H1 (cell line): ENCODE measurements at regions not wholly inside any gene's neighbourhood (a gene's known extent, or its start where the extent isn't known, plus 50 kb on each side); places are given as distances from the start of the nearest gene placed in this dataset.

Source experiments
- BRCA1 ChIP-seq: IDR thresholded peaks from 2 replicates; pipeline ENCODE4 v1.6.1; 2012; ENCODE audit warnings: low read depth, low read length, improper control_type of control experiment
- CHD2 ChIP-seq: IDR thresholded peaks from 2 replicates; pipeline ENCODE4 v1.6.1; 2012; ENCODE audit warnings: low read length, improper control_type of control experiment
- CHD7 ChIP-seq: fragments of 300-600 bp; sonication (generic); IDR thresholded peaks from 2 replicates; pipeline ENCODE4 v1.7.1; 2012; ENCODE audit warnings: low read length, moderate library complexity, mild to moderate bottlenecking, inconsistent platforms; ENCODE audit not compliant: insufficient replicate concordance
- E2F6 ChIP-seq: IDR thresholded peaks from 2 replicates; pipeline ENCODE4 v1.6.1; 2012; ENCODE audit warnings: inconsistent platforms
- KDM4A ChIP-seq: IDR thresholded peaks from one replicate; pipeline ENCODE4 v1.7.1; 2012; ENCODE audit warnings: low read depth, mild to moderate bottlenecking, moderate library complexity, low read length, inconsistent platforms; ENCODE audit not compliant: severe bottlenecking
- RNF2 ChIP-seq: fragments of 200-900, 300-1000 bp; sonication (generic); IDR thresholded peaks from 2 replicates; pipeline ENCODE4 v1.7.1; 2016; ENCODE audit warnings: borderline replicate concordance, low read depth, mild to moderate bottlenecking, antibody characterized with exemption, low read length; ENCODE audit not compliant: poor library complexity, severe bottlenecking; ENCODE audit errors: missing control alignments
- SAP30 ChIP-seq: fragments of 300-600 bp; sonication (generic); IDR thresholded peaks from 2 replicates; pipeline ENCODE4 v1.7.1; 2012; ENCODE audit warnings: low read length, moderate library complexity, mild to moderate bottlenecking, inconsistent platforms; ENCODE audit not compliant: insufficient read depth, insufficient replicate concordance
- SP2 ChIP-seq: IDR thresholded peaks from 2 replicates; pipeline ENCODE4 v1.6.1; 2012; ENCODE audit warnings: mild to moderate bottlenecking, low read length, inconsistent platforms
- TEAD4 ChIP-seq: IDR thresholded peaks from 2 replicates; pipeline ENCODE4 v1.6.1; 2012; ENCODE audit warnings: low read depth, low read length, inconsistent platforms, mixed read lengths
- YY1 ChIP-seq: IDR thresholded peaks from 2 replicates; pipeline ENCODE4 v1.6.1; 2011; ENCODE audit warnings: low read depth, mild to moderate bottlenecking, low read length

GRCh38 chr6:113427617-113428016, 429.5 kb upstream of the MARCKS start (continued):
- TF ChIP-seq CHD7 = no peak
- TF ChIP-seq CHD2 = no peak
- no peak for TF ChIP-seq TEAD4
- no peak for TF ChIP-seq KDM4A
- TF ChIP-seq SAP30 = no peak
- no peak for TF ChIP-seq BRCA1
- no peak for TF ChIP-seq YY1
- TF ChIP-seq SP2 = no peak
- TF ChIP-seq E2F6 = no peak
- TF ChIP-seq RNF2 = no peak
- TF ChIP-seq, all 59 proteins: peak for 0
